Suppressor macrophage (primary cell): ENCODE measurements at regions not wholly inside any gene's neighbourhood (a gene's known extent, or its start where the extent isn't known, plus 50 kb on each side); places are given as distances from the start of the nearest gene placed in this dataset.
A peak's percentile ranks its signal among the peaks of the same experiment; 100 is the strongest.
"Not testable (repeated sequence)": the region's sequence is repeated elsewhere in the genome, so short reads cannot be mapped to it uniquely, and the experiment has no call there.

Experiments
- DNase-seq, 4 experiments: peaks; one replicate each; pipeline ENCODE4 v3.0.0-alpha.2; 2020 to 2022

- DNase-seq, result no peak
These were observed 150.8 kb upstream of the DPH6 start for GRCh38 chr15:35696767-35697231.

GRCh38 chr15:35697549-35698299, 151.8 kb upstream of the DPH6 start:
- DNase-seq, result no peak

DNA sequence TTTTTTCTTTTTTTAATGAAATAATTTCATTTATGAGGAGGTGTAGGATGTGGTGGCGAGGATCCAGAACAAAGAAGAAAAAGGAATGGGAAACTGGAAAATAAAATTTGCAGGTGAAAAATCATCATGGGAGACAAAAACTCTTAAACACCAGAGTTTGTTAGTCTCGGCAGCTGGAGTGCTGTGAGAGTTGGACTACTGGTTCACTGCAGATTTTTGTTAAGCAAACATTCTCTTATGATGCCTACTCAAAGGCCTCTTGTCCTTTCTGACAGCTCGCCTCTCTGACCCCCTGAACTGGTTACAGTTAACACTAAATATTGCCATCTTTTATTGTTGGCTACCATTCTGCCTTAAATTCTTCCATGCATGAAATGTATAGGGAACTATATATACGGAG, 152.4 kb upstream of the DPH6 start:
- DNase-seq, result no peak

DNA sequence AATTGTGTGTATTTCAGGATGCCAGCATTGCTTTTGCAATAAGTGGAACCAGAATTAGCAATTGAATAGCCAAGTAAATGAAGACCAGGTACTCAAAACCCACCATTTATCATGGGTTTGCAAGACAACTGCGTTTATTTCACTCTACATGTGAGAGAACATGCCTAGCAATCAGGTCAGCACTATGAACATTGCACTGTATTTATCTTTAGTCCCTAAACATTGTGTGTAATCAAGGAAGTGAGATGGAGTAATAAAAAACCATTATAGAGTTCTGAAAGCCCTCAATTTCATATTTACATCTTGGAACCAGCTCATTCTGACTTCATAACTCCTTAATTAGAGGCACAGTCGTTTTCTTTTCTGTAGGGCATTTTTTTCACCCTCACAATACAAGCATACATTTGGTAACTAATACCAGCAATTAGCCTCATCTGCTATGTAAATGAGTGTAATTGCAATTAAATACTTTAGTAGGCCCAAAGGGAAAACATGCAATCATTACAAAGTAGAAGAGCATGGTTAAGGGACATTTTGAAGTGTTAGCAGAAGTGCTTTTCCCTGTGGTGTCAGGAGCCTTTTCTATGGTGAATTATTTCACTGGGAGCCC, 153.1 kb upstream of the DPH6 start:
- DNase-seq, result no peak

- not testable (repeated sequence) for DNase-seq
These were observed 154.2 kb upstream of the DPH6 start for GRCh38 chr15:35700091-35700593.

- no peak for DNase-seq
These were observed 155.6 kb upstream of the DPH6 start for GRCh38 chr15:35701402-35702046.

- DNase-seq, result no peak
These were observed 157.1 kb upstream of the DPH6 start for GRCh38 chr15:35702946-35703495.

- no peak for DNase-seq
These were observed 159.3 kb upstream of the DPH6 start for GRCh38 chr15:35705030-35705883.

DNA sequence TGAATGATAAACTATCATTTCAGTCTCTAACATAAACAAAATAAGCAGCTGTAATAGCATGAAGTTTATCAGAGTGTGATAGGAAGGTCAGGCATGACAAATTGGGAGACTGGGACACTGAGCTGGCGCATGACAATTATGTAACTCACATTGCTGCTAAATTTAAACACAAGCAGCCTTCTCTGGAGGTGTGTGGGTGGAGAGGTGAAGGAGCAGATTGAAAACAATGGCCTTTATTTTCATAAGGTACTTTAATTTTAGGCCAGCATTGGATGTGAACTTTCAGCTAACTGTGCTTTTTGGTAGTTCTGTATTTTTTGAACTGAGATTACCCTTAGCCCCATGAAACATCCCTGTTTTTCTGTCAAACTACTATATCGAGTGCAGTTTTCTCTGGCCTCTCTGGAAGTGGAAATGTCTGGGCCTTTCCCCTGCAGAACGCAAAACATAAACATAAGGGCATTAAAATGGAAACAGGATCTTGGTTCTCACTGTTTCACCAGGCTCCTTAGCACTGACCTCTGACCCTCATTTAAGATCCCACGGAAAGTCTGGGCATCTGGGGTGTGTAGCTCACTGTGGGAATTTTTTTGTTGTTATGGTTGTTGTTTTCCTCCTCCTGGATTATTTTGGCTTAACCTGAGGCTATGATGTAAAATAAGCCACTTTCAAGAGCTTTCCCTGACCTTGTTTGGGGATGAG, 160.1 kb upstream of the DPH6 start:
- peak; percentile 32 to 61 (median 50) for DNase-seq

DNA sequence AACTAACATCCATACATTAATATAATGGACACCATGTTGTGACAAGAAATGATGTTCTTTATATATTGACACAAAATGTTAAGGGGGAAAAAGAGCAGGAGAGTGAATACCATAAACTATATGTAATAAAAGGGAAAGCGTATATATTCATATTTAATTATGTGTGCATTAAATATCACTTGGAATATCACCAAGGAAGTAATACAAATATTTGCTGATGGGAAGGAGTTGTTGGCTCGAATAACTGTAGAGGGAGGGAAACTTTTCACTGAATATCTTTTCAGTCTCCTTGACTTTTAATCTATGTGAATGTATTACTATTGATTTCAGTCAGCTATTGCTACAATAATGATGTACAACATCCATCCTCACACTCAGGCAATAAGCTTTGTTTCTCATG, 167.0 kb upstream of the DPH6 start:
- no peak for DNase-seq

GRCh38 chr15:35713733-35714132, 167.8 kb upstream of the DPH6 start:
- DNase-seq, result no peak

DNA sequence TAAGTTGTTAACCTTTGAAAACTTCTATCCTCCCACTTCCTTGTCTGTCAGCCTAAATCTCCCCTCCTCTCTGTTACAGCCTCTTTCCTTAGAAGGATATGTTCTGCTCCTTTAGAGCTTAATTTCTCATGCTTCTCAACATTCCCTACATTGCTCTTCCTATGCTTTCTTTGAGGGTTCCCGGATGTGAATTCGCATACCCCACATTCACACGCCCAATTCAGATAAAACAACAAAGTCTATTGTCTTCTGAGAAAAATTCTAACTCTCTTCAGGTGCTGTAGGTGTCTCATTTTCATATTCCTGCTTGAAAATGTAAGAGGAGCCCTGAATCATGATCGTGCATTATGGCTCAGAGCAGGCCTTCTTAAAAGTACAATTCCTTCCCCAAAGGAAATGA, 171.8 kb upstream of the DPH6 start:
- DNase-seq, result no peak

- no peak for DNase-seq
These were observed 174.1 kb upstream of the DPH6 start for GRCh38 chr15:35720019-35720418.

DNA sequence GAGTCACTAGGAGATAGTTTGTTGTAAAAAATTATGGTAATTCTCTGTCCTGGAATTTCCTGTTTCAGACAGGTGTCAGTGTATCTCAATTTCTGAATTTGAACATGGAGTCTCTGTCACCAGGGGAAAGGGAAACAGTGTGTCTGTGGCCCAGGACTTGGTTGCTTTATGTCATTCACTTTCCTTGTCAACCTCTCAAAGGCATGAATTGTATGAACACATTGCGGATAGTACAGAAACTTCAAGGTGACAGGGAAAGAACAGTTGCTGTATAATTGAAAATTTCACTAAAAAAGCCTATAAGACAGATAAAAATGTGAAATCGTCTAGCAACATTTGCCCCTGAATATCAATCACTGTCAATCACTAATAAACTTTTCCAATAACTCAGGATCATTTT, 175.0 kb upstream of the DPH6 start:
- no peak for DNase-seq

GRCh38 chr15:35721751-35722150, 175.8 kb upstream of the DPH6 start:
- no peak for DNase-seq

DNA sequence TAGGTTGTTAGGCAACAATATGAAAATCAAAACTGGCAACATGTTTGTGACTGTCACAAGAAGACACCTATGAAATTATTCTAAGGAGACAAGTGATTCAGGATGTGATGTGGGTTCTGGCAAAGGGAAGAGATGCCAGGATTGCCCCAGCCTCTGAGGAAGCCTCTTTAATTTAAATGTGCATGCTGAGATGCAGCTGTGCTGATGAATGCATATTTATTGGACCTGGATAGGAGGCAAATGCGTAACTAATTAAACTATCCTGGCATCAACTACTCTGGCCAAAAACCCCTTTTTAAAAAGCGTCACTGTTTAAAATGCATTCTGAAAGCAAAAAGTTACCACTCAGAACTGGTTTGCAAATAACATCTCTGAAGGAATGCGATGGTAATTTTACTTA, 176.5 kb upstream of the DPH6 start:
- no peak for DNase-seq

DNA sequence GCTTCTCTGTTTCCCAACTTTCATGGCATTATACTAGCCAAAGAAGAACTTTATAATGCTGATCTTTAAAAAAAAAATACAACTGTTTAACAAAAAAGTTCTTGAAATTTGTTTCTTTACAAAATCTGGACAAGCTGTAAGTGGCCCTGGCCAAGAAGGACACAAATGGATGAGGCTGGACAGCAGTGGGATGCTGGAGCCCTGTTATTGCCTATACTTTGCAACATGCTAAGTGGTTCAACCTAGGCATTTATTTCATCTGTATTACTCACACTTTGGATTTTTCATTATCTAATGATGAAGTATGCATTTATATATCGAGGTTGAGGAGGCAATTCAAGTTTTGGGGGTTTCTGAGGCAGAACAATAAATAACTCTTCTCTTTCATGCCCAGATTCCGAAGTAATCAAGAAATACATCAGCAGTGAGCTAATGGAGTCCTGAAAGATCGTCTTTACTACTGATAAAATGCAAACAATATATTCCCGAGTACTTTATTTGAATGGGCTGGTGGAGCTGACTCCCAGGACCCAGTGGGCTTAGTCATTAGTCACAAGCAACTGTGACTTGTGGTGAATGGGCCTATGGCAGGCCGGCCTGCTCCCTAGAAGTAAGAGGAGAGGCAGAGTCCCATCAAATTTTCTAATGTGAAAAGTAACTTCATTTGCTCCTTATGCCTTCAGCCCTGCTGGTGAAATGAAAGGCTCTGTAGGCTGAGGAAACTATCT, 177.3 kb upstream of the DPH6 start:
- no peak for DNase-seq

- DNase-seq, result no peak
These were observed 177.9 kb upstream of the DPH6 start for GRCh38 chr15:35723852-35724251.

GRCh38 chr15:35724626-35725025, 178.7 kb upstream of the DPH6 start:
- DNase-seq, result no peak

DNA sequence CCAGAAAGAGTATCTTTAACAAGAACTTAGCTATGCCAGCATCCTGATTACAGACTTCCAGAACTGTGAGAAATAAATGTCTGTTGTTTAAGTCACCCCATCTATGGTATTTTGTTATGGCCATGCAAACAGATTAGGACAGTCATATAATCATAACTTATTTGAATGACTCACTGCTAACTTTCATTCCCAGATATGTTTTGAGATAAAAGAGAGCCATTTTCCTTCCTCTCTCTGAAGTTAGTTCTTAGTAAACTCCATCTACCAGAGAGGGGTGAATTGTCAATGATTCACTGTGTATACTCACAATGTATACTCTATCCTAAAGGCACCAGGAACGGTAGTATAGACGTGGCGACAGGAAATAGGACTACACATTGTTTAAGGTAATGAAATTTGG, 179.4 kb upstream of the DPH6 start:
- DNase-seq, result no peak

GRCh38 chr15:35727627-35728026, 181.7 kb upstream of the DPH6 start:
- no peak for DNase-seq
